ENCODE measurements at regions not wholly inside any gene's neighbourhood (a gene's known extent, or its start where the extent isn't known, plus 50 kb on each side); places are given as distances from the start of the nearest gene placed in this dataset.
"Not testable (repeated sequence)": the region's sequence is repeated elsewhere in the genome, so short reads cannot be mapped to it uniquely, and the experiment has no call there.

DNA sequence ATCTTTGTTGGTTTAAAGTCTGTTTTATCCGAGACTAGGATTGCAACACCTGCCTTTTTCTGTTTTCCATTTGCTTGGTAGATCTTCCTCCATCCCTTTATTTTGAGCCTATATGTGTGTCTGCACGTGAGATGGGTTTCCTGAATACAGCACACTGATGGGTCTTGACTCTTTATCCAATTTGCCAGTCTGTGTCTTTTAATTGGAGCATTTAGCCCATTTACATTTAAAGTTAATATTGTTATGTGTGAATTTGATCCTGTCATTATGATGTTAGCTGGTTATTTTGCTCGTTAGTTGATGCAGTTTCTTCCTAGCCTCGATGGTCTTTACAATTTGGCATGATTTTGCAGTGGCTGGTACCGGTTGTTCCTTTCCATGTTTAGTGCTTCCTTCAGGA, 149.4 kb upstream of the MRPS22 start:
- not testable (repeated sequence) for H3K36me3 Mint-ChIP-seq; H3K4me3 Mint-ChIP-seq; H3K9me3 Mint-ChIP-seq; H3K4me1 Mint-ChIP-seq; DNase-seq (ENCODE audit: low spot score in 2 of 2); H3K27ac Mint-ChIP-seq; ATAC-seq

DNA sequence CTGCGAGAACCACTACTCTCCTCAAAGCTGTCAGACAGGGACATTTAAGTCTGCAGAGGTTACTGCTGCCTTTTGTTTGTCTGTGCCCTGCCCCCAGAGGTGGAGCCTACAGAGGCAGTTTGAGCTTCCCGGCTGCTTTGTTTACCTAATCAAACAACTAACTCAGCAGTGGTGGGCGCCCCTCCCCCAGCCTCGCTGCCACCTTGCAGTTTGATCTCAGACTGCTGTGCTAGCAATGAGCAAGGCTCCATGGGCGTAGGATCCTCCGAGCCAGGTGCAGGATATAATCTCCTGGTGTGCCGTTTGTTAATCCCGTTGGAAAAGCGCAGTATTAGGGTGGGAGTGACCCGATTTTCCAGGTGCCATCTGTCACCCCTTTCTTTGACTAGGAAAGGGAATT, 147.7 kb upstream of the MRPS22 start:
- DNase-seq (ENCODE audit: low spot score in 2 of 2); H3K27ac Mint-ChIP-seq; H3K4me1 Mint-ChIP-seq; H3K4me3 Mint-ChIP-seq; H3K36me3 Mint-ChIP-seq; ATAC-seq; H3K9me3 Mint-ChIP-seq: not testable (repeated sequence)

DNA sequence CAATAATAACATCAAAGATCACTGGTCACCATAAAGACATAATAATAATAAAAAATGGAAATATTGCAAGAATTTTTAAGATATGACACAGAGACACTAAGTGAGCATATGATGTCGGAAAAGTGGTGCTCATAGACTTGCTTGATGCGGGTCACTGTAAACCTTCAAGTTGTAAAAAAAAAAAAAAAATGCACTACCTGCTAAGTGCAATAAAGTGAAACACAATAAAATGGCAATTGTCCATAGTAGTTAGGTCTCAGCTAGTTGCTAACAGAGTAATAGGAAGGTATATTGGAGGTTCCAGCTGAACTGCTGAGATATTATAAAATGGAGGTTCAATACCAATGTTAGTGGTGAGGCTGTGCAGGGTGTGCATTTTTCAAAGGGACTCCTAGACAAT, 146.6 kb upstream of the MRPS22 start:
- Mint-ChIP-seq H3K36me3 (no peaks in the 10 kb centered on the region), H3K27ac (no peak overlapping the region), H3K4me3 (no peak overlapping the region), H3K4me1 (no peaks in the 10 kb centered on the region), H3K9me3 (peaks cover 3% of the 10 kb centered on the region)
- ATAC-seq (no peak), DNase-seq (ENCODE audit: low spot score in 2 of 2) (no peak)

DNA sequence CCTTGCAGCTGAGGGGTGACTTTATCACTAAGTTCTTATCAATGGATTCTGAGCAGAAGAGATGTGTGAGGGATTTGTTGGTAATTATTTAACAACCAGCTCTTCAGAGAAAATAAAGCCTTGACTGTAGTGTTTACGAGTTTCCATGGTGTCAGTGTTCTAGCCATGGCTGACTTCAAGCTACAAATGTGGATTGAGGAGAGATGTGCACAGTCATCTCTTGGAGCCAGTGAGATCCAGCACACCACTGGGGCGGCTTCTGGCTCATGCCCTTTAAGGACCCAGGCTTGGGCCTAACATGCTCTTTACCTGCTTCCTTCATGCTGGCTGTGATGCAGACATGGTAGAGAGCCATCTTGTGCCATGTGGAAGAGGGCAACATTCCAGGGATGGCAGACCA, 145.6 kb upstream of the MRPS22 start:
- Mint-ChIP-seq H3K9me3 (peaks cover 3% of the 10 kb centered on the region), H3K27ac (no peak overlapping the region), H3K36me3 (no peaks in the 10 kb centered on the region), H3K4me1 (no peaks in the 10 kb centered on the region), H3K4me3 (no peak overlapping the region)
- ATAC-seq (no peak), DNase-seq (ENCODE audit: low spot score in 2 of 2) (no peak)

DNA sequence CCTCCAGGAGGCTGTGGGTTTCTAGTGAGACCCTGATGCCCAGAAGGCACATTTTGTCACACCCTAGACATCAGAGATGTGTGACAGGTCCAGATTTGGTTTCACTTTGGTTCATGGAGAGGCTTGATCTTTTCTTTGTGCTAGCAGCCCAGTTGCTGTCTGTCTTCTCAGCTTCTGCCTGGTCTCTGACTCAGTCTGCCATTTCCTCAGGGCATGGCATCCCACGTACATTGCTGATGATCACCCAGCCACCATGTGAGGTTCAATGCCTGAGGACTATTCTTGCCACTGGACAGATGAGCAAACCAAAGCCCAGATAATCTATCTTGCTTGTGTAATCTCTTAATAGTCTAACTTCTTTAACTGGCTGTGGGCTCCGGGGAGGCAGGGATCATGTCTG, 144.9 kb upstream of the MRPS22 start:
- DNase-seq (ENCODE audit: low spot score in 2 of 2) (no peak), ATAC-seq (no peak)
- Mint-ChIP-seq H3K36me3 (no peaks in the 10 kb centered on the region), H3K9me3 (peaks cover 3% of the 10 kb centered on the region), H3K27ac (no peak overlapping the region), H3K4me1 (no peaks in the 10 kb centered on the region), H3K4me3 (no peak overlapping the region)

DNA sequence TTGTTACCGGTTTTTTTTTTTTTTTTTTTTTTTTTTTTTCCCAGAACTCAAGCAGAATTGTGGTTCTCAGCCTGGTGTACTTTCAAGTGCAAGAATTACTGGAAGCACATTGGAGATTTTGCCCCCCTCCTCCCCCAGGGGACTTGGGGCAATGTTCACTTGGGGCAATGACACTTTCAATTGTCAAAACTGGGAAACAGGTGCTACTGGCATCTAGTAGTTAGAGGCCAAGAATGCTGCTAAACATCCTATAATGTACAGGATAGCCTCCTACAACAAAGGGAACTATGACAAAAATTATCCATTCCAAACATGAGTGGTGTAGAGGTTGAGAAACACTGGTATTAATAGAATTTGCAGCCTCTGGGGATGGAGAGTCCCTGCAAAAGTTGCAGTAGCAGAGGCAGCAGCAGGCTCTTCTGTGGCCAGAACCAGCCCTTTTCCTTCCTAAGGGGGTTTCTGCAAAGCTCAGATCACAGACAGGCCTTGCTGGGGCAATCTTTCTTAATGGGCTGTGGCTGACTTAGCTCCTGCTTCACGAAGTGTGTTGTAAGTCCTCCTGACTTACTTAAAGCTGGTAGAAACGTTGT, 144.3 kb upstream of the MRPS22 start:
- Mint-ChIP-seq H3K36me3 (no peaks in the 10 kb centered on the region), H3K4me3 (no peak overlapping the region), H3K4me1 (no peaks in the 10 kb centered on the region), H3K27ac (no peak overlapping the region), H3K9me3 (peaks cover 3% of the 10 kb centered on the region)
- ATAC-seq: no peak
- no peak for DNase-seq (ENCODE audit: low spot score in 2 of 2)

DNA sequence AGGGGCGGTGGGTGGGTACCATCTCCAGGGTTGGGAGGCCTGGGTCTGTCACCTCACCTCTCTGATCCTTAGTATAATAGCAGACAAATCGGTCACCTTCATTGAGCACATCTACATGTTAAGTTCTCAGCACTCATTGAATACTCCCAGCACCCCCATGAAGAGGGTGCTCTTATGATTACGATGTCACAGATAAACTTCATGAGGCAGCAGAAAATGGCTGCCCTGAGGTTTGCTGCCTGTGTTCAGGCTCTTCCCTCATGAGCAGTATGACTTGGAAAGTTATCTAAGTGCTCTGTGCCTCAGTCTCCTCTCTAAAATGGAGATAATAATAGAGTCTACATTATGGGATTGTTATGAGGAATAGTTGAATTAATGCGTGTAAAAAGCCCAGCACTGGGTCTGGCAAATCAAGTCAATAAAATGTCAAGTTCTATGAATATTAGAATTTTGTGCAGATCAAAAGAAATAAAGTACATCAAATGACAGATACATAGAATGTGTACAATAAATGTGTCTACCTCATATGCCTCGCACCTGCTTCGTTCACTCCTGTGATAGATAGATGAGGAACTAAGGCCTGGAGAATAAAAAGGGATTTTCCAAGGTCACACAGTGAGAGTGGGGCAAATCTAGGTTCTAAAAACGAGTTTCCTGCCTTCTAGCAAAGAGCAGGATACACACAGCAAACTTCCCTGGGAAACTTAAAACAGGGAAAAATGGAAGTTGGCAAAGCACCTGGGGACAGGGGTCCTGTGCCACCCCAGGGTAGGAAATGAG, 142.2 kb upstream of the MRPS22 start:
- Mint-ChIP-seq H3K4me1 (no peaks in the 10 kb centered on the region), H3K27ac (no peak overlapping the region), H3K36me3 (no peaks in the 10 kb centered on the region), H3K4me3 (no peak overlapping the region), H3K9me3 (peaks cover 3% of the 10 kb centered on the region)
- no peak for DNase-seq (ENCODE audit: low spot score in 2 of 2)
- ATAC-seq: no peak

DNA sequence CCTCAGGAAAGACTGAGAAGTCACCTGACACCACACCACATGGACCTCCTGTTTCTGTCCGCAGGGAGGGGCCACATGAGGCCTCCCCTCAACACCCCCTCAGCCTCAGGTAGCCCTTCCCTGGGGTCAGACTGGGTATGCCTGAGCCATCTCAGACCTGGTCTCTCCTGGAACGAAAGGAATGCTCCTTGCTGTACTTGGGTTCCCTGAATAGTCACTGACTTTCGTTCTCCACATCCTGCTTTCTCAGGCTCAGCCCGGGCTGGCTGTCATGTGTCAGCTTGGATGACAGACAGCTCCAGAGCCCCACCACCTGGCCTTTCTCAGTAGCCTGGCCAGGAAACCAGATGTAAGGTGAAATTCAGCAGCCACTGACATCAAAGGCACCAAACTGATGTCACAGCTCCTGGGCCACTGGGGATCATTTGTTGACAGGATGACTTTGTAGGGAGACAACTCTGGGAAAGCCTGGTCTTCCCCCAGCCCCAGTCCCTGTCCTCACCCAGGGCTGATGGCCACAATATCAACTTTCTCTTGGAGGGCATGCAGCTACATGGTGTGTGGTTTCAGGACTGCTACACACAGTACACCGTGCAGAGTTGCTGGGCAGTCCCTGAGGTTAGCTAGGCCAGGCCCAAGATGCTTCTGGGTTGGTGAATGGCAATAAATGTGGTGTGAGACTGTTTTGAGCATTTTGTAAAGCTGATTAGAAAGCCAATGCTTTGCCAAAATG, 141.4 kb upstream of the MRPS22 start:
- no peak overlapping the region for H3K27ac Mint-ChIP-seq
- no peaks in the 10 kb centered on the region for H3K4me1 Mint-ChIP-seq
- DNase-seq (ENCODE audit: low spot score in 2 of 2): no peak
- no peak overlapping the region for H3K4me3 Mint-ChIP-seq
- H3K9me3 Mint-ChIP-seq: no peaks in the 10 kb centered on the region
- no peaks in the 10 kb centered on the region for H3K36me3 Mint-ChIP-seq
- ATAC-seq: no peak

DNA sequence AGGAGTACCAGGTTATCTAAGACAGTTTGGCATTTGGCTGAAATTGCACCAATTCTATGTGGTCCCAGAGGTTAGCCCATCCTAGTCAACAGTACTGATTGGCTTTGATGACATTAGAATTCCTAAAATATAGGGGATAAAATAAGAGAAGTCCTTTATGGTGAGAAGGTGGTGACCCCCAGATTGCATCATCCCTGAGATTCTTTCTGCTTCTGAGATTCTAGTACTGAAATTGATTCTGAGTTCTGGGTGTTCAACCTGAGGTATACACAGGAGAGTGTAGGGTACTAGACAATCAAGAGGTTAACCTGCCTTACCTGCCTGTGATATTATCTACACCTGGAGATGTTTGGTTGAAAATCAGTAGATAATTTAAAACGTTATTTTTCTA, 140.9 kb upstream of the MRPS22 start:
- H3K4me3 Mint-ChIP-seq: no peak overlapping the region
- H3K4me1 Mint-ChIP-seq: no peaks in the 10 kb centered on the region
- no peak overlapping the region for H3K27ac Mint-ChIP-seq
- DNase-seq (ENCODE audit: low spot score in 2 of 2) (no peak), ATAC-seq (no peak)
- no peaks in the 10 kb centered on the region for H3K9me3 Mint-ChIP-seq
- H3K36me3 Mint-ChIP-seq: no peaks in the 10 kb centered on the region

DNA sequence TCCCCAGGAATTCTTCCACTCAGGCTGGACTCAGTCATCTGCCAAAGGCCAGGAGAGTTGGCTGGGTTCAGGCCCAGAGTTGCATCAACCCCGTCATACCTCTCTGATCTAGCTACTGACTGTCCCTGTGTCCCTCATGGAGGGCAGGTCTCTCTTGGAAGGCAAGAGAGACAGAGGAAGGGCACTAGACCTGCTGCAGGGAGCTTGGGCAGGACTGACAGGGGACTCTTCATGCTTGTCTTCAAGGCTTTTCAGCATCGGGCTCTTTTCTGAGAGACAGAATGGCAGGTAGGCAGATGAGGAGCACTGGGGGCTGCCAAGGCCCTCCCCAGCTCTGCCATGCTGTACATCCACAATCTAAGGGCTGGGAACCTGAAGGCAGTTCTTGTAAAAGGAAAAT, 140.1 kb upstream of the MRPS22 start:
- no peak overlapping the region for H3K4me3 Mint-ChIP-seq
- ATAC-seq (no peak), DNase-seq (ENCODE audit: low spot score in 2 of 2) (no peak)
- H3K4me1 Mint-ChIP-seq: no peaks in the 10 kb centered on the region
- H3K9me3 Mint-ChIP-seq: no peaks in the 10 kb centered on the region
- H3K27ac Mint-ChIP-seq: no peak overlapping the region
- no peaks in the 10 kb centered on the region for H3K36me3 Mint-ChIP-seq

DNA sequence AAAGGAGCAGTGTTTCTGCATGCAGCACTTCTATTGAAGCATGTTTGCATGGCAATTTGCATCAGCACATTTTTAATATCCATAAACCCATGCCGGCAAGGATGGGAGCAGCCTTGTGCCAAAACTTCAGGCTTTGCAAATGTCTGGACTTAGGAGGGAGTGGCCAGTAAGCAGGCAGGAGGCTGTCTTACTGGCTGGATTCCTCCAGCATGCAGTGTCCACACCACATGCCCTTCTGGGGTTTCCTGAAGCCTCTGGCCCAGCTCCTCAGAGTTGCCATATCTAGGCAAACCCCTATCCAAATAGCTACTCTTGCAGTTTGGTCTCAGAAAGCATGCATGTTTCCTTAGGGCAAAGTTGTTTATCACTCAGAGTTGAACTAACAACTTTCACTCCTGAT, 139.1 kb upstream of the MRPS22 start:
- no peaks in the 10 kb centered on the region for H3K9me3 Mint-ChIP-seq

DNA sequence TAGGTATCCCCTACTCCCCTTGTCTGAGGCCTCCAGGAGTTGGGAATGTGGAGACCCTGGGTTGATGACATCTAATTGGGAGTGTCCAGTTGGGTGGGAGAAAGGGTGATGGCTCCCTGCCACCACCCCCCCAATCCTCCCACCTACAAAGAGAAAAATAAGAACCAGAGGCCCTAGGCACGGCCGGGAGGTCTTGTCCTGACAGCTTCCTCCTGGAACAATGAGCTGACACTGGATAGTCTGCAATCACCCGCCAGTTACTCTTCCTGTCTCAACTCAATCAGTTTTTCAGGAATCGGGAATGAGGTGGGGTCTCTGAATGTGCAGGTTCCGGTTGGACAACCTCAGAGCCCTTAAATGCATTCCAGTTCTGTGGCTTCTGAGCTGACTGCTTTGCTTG, 129.9 kb upstream of the MRPS22 start:
- no peak overlapping the region for H3K27ac Mint-ChIP-seq
- H3K4me1 Mint-ChIP-seq: no peaks in the 10 kb centered on the region
- no peaks in the 10 kb centered on the region for H3K9me3 Mint-ChIP-seq
- no peak for DNase-seq (ENCODE audit: low spot score in 2 of 2)
- H3K4me3 Mint-ChIP-seq: no peak overlapping the region
- H3K36me3 Mint-ChIP-seq: no peaks in the 10 kb centered on the region
- ATAC-seq: no peak

More for the DNA sequence above, 139.1 kb upstream of the MRPS22 start:
- Mint-ChIP-seq H3K27ac (no peak overlapping the region), H3K4me1 (no peaks in the 10 kb centered on the region), H3K4me3 (no peak overlapping the region), H3K36me3 (no peaks in the 10 kb centered on the region)
- no peak for DNase-seq (ENCODE audit: low spot score in 2 of 2)
- ATAC-seq: no peak

DNA sequence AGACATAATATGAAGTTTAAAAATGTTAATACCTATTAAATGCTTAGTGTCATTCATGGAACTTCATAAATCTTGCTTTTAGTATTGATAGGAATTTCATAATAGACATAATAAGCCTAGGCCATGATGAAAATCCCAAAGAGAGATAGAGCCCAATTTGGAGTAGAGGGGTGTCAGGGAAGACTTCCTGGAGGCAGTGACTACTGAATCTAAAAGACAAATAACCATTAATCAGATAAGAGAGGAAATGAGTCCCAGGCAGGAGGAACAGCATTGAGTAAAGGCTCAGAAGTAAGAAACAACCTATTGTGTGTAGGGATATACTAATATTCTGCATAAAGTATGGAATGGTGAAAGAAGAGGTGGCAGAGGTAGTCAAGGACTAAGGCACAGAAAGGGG, 126.9 kb upstream of the MRPS22 start:
- Mint-ChIP-seq H3K9me3 (no peaks in the 10 kb centered on the region), H3K4me3 (no peak overlapping the region), H3K4me1 (no peaks in the 10 kb centered on the region), H3K27ac (no peak overlapping the region), H3K36me3 (no peaks in the 10 kb centered on the region)
- no peak for ATAC-seq
- no peak for DNase-seq (ENCODE audit: low spot score in 2 of 2)

DNA sequence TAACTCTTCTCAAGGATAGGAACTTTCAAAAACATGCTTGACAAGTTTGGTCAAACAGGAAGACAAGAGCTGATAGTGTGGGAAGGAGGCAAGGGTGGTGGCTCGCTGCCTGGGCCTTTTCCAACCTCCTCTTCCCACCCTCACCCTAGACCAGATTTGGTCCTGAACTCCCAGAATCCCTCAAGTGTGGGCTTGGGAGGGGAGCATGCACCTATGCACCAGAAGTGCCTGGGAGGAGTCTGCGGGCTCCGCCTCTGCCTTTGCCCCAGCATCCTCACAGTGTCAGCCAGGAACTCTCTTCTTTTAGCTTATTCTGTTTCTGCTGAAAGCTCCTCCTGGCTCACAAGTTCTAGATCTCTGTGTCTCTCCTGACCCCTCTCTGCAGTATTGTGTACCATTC, 126.2 kb upstream of the MRPS22 start:
- H3K36me3 Mint-ChIP-seq: no peaks in the 10 kb centered on the region
- H3K4me1 Mint-ChIP-seq: no peaks in the 10 kb centered on the region
- DNase-seq (ENCODE audit: low spot score in 2 of 2): no peak
- ATAC-seq: no peak
- H3K9me3 Mint-ChIP-seq: no peaks in the 10 kb centered on the region
- H3K4me3 Mint-ChIP-seq: no peak overlapping the region
- no peak overlapping the region for H3K27ac Mint-ChIP-seq

DNA sequence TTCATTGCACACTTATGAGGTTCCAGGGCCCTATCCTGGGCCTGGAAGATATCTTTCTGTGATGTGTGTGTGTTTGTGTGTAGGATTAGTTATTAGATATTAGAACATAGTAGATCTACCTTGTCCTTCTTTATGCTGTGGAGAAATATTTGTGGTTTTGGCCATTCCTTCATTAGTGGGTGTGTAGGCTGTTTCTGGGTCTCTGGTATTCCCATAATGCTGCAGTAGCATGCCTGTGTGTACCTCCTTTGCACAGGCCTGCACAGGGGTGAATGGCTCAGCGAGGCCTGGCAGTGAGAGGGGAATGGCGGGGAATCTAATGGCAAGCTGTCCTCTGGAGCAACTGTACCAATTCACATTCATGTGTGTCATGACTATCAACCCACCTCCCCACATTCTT, 125.8 kb upstream of the MRPS22 start:
- H3K27ac Mint-ChIP-seq: no peak overlapping the region
- H3K4me1 Mint-ChIP-seq: no peaks in the 10 kb centered on the region
- no peak for ATAC-seq
- H3K4me3 Mint-ChIP-seq: no peak overlapping the region
- no peaks in the 10 kb centered on the region for H3K9me3 Mint-ChIP-seq
- H3K36me3 Mint-ChIP-seq: no peaks in the 10 kb centered on the region
- DNase-seq (ENCODE audit: low spot score in 2 of 2): no peak

DNA sequence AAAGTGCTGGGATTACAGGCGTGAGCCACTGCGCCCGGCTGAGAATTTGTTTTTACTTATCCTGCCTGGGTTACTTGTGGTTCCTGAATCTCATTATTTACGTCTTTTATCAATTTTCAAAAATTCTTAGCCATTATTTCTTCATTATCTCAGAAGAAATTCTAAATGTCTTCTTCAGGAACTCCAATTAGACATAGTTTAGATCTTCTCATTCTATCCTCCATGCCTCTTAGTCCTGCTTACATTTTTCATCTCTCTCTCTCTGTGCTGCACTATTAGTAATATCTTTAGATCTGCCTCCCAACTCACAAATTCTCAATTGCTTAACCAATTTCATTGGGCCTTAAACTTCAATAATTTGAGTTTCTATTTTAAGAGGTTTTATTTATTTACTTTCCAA, 124.4 kb upstream of the MRPS22 start:
- DNase-seq (ENCODE audit: low spot score in 2 of 2) (no peak), ATAC-seq (no peak)
- Mint-ChIP-seq H3K36me3 (no peaks in the 10 kb centered on the region), H3K4me1 (no peaks in the 10 kb centered on the region), H3K4me3 (no peak overlapping the region), H3K27ac (no peak overlapping the region), H3K9me3 (no peaks in the 10 kb centered on the region)
